ENCODE measurements at regions not wholly inside any gene's neighbourhood (a gene's known extent, or its start where the extent isn't known, plus 50 kb on each side); places are given as distances from the start of the nearest gene placed in this dataset.
A peak's percentile ranks its signal among the peaks of the same experiment; 100 is the strongest.
"Not testable (repeated sequence)": the region's sequence is repeated elsewhere in the genome, so short reads cannot be mapped to it uniquely, and the experiment has no call there.

GRCh38 chr11:71145368-71145767 lies 107.0 kb downstream of the SHANK2 start:
- ATAC-seq (no peak), DNase-seq (ENCODE audit: low spot score in 2 of 2) (peak in 1 of 2 donors; percentile 20)
- Mint-ChIP-seq H3K9me3 (peaks cover 0 to 6% of the 10 kb centered on the region in 2 donors), H3K36me3 (no peaks in the 10 kb centered on the region), H3K27ac (no peak overlapping the region)

- DNase-seq (ENCODE audit: low spot score in 2 of 2) (no peak), ATAC-seq (no peak)
- Mint-ChIP-seq H3K36me3 (no peaks in the 10 kb centered on the region), H3K27ac (no peak overlapping the region), H3K9me3 (peaks cover 0 to 6% of the 10 kb centered on the region in 2 donors)
Observed at GRCh38 chr11:71144736-71145135, 107.6 kb downstream of the SHANK2 start.

GRCh38 chr11:71144010-71144409 lies 108.4 kb downstream of the SHANK2 start:
- no peaks in the 10 kb centered on the region for H3K9me3 Mint-ChIP-seq
- no peak for ATAC-seq
- no peaks in the 10 kb centered on the region for H3K36me3 Mint-ChIP-seq
- no peak overlapping the region for H3K27ac Mint-ChIP-seq
- no peak for DNase-seq (ENCODE audit: low spot score in 2 of 2)

GRCh38 chr11:71140206-71140919 lies 112.0 kb downstream of the SHANK2 start:
- H3K36me3 Mint-ChIP-seq: peaks cover 0 to 8% of the 10 kb centered on the region in 2 donors
- H3K27ac Mint-ChIP-seq: no peak overlapping the region
- no peak for ATAC-seq
- no peaks in the 10 kb centered on the region for H3K9me3 Mint-ChIP-seq
- DNase-seq (ENCODE audit: low spot score in 2 of 2): no peak

- no peak overlapping the region for H3K27ac Mint-ChIP-seq
- ATAC-seq (no peak), DNase-seq (ENCODE audit: low spot score in 2 of 2) (no peak)
- H3K9me3 Mint-ChIP-seq: no peaks in the 10 kb centered on the region
- H3K36me3 Mint-ChIP-seq: peaks cover 0 to 8% of the 10 kb centered on the region in 2 donors
Observed at GRCh38 chr11:71139516-71140205, 112.7 kb downstream of the SHANK2 start.

- ATAC-seq (no peak), DNase-seq (ENCODE audit: low spot score in 2 of 2) (no peak)
- Mint-ChIP-seq H3K27ac (peak overlapping the region in 1 of 2 donors; percentile 33), H3K9me3 (no peaks in the 10 kb centered on the region), H3K36me3 (peaks cover 0 to 8% of the 10 kb centered on the region in 2 donors)
Observed at GRCh38 chr11:71138737-71139425, 113.5 kb downstream of the SHANK2 start.

- Mint-ChIP-seq H3K27ac (no peak overlapping the region), H3K36me3 (peaks cover 0 to 8% of the 10 kb centered on the region in 2 donors), H3K9me3 (no peaks in the 10 kb centered on the region)
- DNase-seq (ENCODE audit: low spot score in 2 of 2) (no peak), ATAC-seq (no peak)
Observed at GRCh38 chr11:71137376-71137775, 115.0 kb downstream of the SHANK2 start.

- H3K36me3 Mint-ChIP-seq: peaks cover 0 to 8% of the 10 kb centered on the region in 2 donors
- ATAC-seq (no peak), DNase-seq (ENCODE audit: low spot score in 2 of 2) (no peak)
- H3K27ac Mint-ChIP-seq: no peak overlapping the region
- H3K9me3 Mint-ChIP-seq: no peaks in the 10 kb centered on the region
Observed at GRCh38 chr11:71136095-71136845, 116.1 kb downstream of the SHANK2 start.

- H3K36me3 Mint-ChIP-seq: peaks cover 0 to 8% of the 10 kb centered on the region in 2 donors
- no peaks in the 10 kb centered on the region for H3K9me3 Mint-ChIP-seq
- no peak overlapping the region for H3K27ac Mint-ChIP-seq
- ATAC-seq (no peak), DNase-seq (ENCODE audit: low spot score in 2 of 2) (no peak)
Observed at GRCh38 chr11:71135112-71135511, 117.3 kb downstream of the SHANK2 start.

GRCh38 chr11:71133946-71134345 lies 118.4 kb downstream of the SHANK2 start:
- Mint-ChIP-seq H3K9me3 (no peaks in the 10 kb centered on the region), H3K27ac (no peak overlapping the region), H3K36me3 (peaks cover 0 to 8% of the 10 kb centered on the region in 2 donors)
- ATAC-seq (no peak), DNase-seq (ENCODE audit: low spot score in 2 of 2) (no peak)

GRCh38 chr11:71131861-71132260 lies 120.5 kb downstream of the SHANK2 start:
- no peak for DNase-seq (ENCODE audit: low spot score in 2 of 2)
- ATAC-seq: no peak
- Mint-ChIP-seq H3K9me3 (no peaks in the 10 kb centered on the region), H3K27ac (no peak overlapping the region), H3K36me3 (peaks cover 0 to 8% of the 10 kb centered on the region in 2 donors)

- ATAC-seq: no peak
- H3K27ac Mint-ChIP-seq: no peak overlapping the region
- no peaks in the 10 kb centered on the region for H3K36me3 Mint-ChIP-seq
- no peak for DNase-seq (ENCODE audit: low spot score in 2 of 2)
- no peaks in the 10 kb centered on the region for H3K9me3 Mint-ChIP-seq
Observed at GRCh38 chr11:71130106-71130505, 122.3 kb downstream of the SHANK2 start.

GRCh38 chr11:71129624-71130023 lies 122.8 kb downstream of the SHANK2 start:
- no peaks in the 10 kb centered on the region for H3K9me3 Mint-ChIP-seq
- H3K27ac Mint-ChIP-seq: no peak overlapping the region
- DNase-seq (ENCODE audit: low spot score in 2 of 2) (no peak), ATAC-seq (no peak)
- no peaks in the 10 kb centered on the region for H3K36me3 Mint-ChIP-seq

GRCh38 chr11:71127806-71128205 lies 124.6 kb downstream of the SHANK2 start:
- Mint-ChIP-seq H3K36me3 (no peaks in the 10 kb centered on the region), H3K9me3 (peaks cover 5 to 6% of the 10 kb centered on the region in 2 donors)
- ATAC-seq: no peak

GRCh38 chr11:71126401-71126800 lies 126.0 kb downstream of the SHANK2 start:
- not testable (repeated sequence) for H3K27ac Mint-ChIP-seq; DNase-seq (ENCODE audit: low spot score in 2 of 2); H3K9me3 Mint-ChIP-seq; ATAC-seq; H3K36me3 Mint-ChIP-seq

More at GRCh38 chr11:71127806-71128205, 124.6 kb downstream of the SHANK2 start:
- DNase-seq (ENCODE audit: low spot score in 2 of 2): no peak
- no peak overlapping the region for H3K27ac Mint-ChIP-seq

- Mint-ChIP-seq H3K27ac (no peak overlapping the region), H3K36me3 (no peaks in the 10 kb centered on the region), H3K9me3 (peaks cover 5 to 6% of the 10 kb centered on the region in 2 donors)
- DNase-seq (ENCODE audit: low spot score in 2 of 2): no peak
- ATAC-seq: no peak
Observed at GRCh38 chr11:71125150-71125549, 127.2 kb downstream of the SHANK2 start.

GRCh38 chr11:71124127-71124526 lies 128.2 kb downstream of the SHANK2 start:
- DNase-seq (ENCODE audit: low spot score in 2 of 2) (no peak), ATAC-seq (no peak)
- peaks cover 5 to 6% of the 10 kb centered on the region in 2 donors for H3K9me3 Mint-ChIP-seq
- no peaks in the 10 kb centered on the region for H3K36me3 Mint-ChIP-seq
- H3K27ac Mint-ChIP-seq: no peak overlapping the region
